ENCODE measurements at regions not wholly inside any gene's neighbourhood (a gene's known extent, or its start where the extent isn't known, plus 50 kb on each side); places are given as distances from the start of the nearest gene placed in this dataset.

- TF ChIP-seq CTCF (IDR thresholded peaks at IDR 0.05; ENCODE audit: insufficient read depth, low read length) (no peak), GABPA (IDR thresholded peaks at IDR 0.05; ENCODE audit: low read depth) (no peak), POLR2AphosphoS5 (IDR thresholded peaks at IDR 0.05; ENCODE audit: low read depth) (no peak), REST (IDR thresholded peaks at IDR 0.05; ENCODE audit: insufficient replicate concordance, low read depth) (no peak), SPI1 (IDR thresholded peaks at IDR 0.05; ENCODE audit: borderline replicate concordance, low read depth) (no peak)
Observed at GRCh38 chr2:180472133-180472532, 465.0 kb upstream of the CWC22 start.
